Neural cell (in vitro differentiated cells): ENCODE measurements at regions not wholly inside any gene's neighbourhood (a gene's known extent, or its start where the extent isn't known, plus 50 kb on each side); places are given as distances from the start of the nearest gene placed in this dataset.
A peak's percentile ranks its signal among the peaks of the same experiment; 100 is the strongest.

Experiments
- H2AFZ ChIP-seq: fragments of 200-600, 300-800 bp; sonication (generic), shearing (Covaris generic); 2 replicates; pipeline ENCODE4 v1.6.0; 2014; ENCODE audit warnings: low read depth, mild to moderate bottlenecking, antibody characterized with exemption, low read length, moderate library complexity
- H3F3A ChIP-seq: fragments of 200-600 bp; shearing (Covaris generic); 2 replicates; pipeline ENCODE4 v1.6.1; 2016; ENCODE audit warnings: mild to moderate bottlenecking, moderate library complexity, mixed read lengths, antibody characterized with exemption, low read length; ENCODE audit not compliant: insufficient read depth, poor library complexity, severe bottlenecking
- H3K27ac ChIP-seq: fragments of 200-600, 300-800 bp; sonication (generic), shearing (Covaris generic); 2 replicates; pipeline ENCODE4 v1.5.1; 2014; ENCODE audit warnings: mild to moderate bottlenecking, low read length, moderate library complexity
- H3K27me3 ChIP-seq: fragments of 300-800, 200-600 bp; sonication (generic), shearing (Covaris generic); 2 replicates; pipeline ENCODE4 v1.6.0; 2014; ENCODE audit warnings: mild to moderate bottlenecking, low read depth, low read length, moderate library complexity; ENCODE audit not compliant: insufficient read depth
- H3K36me3 ChIP-seq: fragments of 300-800, 200-600 bp; sonication (generic), shearing (Covaris generic); 2 replicates; pipeline ENCODE4 v1.5.1; 2014; ENCODE audit warnings: mild to moderate bottlenecking, antibody characterized with exemption, low read length, moderate library complexity; ENCODE audit not compliant: insufficient read depth
- H3K4me2 ChIP-seq: fragments of 300-800, 200-600 bp; sonication (generic), shearing (Covaris generic); 2 replicates; pipeline ENCODE4 v1.6.0; 2014; ENCODE audit warnings: mild to moderate bottlenecking, low read length
- H3K4me3 ChIP-seq: fragments of 300-800, 200-600 bp; sonication (generic), shearing (Covaris generic); 2 replicates; pipeline ENCODE4 v1.5.1; 2014; ENCODE audit warnings: mild to moderate bottlenecking, low read length, moderate library complexity
- H3K79me2 ChIP-seq: fragments of 200-600 bp; shearing (Covaris generic); replicated peaks from 2 replicates; pipeline ENCODE4 v1.6.0; 2014; ENCODE audit warnings: mild to moderate bottlenecking, low read length, moderate library complexity; ENCODE audit not compliant: insufficient read depth
- H3K9ac ChIP-seq: fragments of 300-800, 200-600 bp; sonication (generic), shearing (Covaris generic); 2 replicates; pipeline ENCODE4 v1.6.1; 2016; ENCODE audit warnings: mild to moderate bottlenecking, low read length, mixed read lengths
- H3K9me2 ChIP-seq: fragments of 200-600 bp; shearing (Covaris generic); 2 replicates; pipeline ENCODE4 v1.6.1; 2016; ENCODE audit warnings: mild to moderate bottlenecking, low read length, mixed read lengths; ENCODE audit not compliant: insufficient read depth
- H3K9me3 ChIP-seq: fragments of 200-600, 300-800 bp; sonication (generic), shearing (Covaris generic); 2 replicates; pipeline ENCODE4 v1.6.1; 2016; ENCODE audit warnings: mild to moderate bottlenecking, mixed run types, low read length, moderate library complexity, mixed read lengths
- H4K20me1 ChIP-seq: fragments of 200-600 bp; shearing (Covaris generic); 2 replicates; pipeline ENCODE4 v1.6.1; 2016; ENCODE audit warnings: mild to moderate bottlenecking, mixed run types; ENCODE audit not compliant: insufficient read depth
- EP300 ChIP-seq: fragments of 450-650 bp; conservative IDR thresholded peaks from 2 replicates; pipeline ENCODE4 v1.6.1; 2014; ENCODE audit warnings: antibody characterized with exemption, mild to moderate bottlenecking, moderate library complexity; ENCODE audit not compliant: poor library complexity, severe bottlenecking
- EZH2 ChIP-seq: fragments of 200-600, 300-800 bp; shearing (Covaris generic), sonication (generic); IDR thresholded peaks from 2 replicates; pipeline ENCODE4 v1.6.1; 2014; ENCODE audit warnings: antibody characterized with exemption, low read length, borderline replicate concordance, mild to moderate bottlenecking; ENCODE audit not compliant: insufficient read depth, poor library complexity, severe bottlenecking
- MXI1 ChIP-seq: fragments of 450-650 bp; conservative IDR thresholded peaks from 2 replicates; pipeline ENCODE4 v1.6.1; 2014; ENCODE audit warnings: antibody characterized with exemption, mild to moderate bottlenecking; ENCODE audit not compliant: poor library complexity, severe bottlenecking
- POLR2AphosphoS5 ChIP-seq: IDR thresholded peaks from 2 replicates; pipeline ENCODE4 v1.6.1; 2012
- RAD21 ChIP-seq: fragments of 450-650 bp; conservative IDR thresholded peaks from 2 replicates; pipeline ENCODE4 v1.6.1; 2014; ENCODE audit warnings: antibody characterized with exemption, mild to moderate bottlenecking, moderate library complexity
- SMC3 ChIP-seq: fragments of 450-650 bp; conservative IDR thresholded peaks from 2 replicates; pipeline ENCODE4 v1.6.1; 2014; ENCODE audit warnings: antibody characterized with exemption, mild to moderate bottlenecking, moderate library complexity; ENCODE audit not compliant: poor library complexity
- TAF1 ChIP-seq: IDR thresholded peaks from 2 replicates; pipeline ENCODE4 v1.6.1; 2012; ENCODE audit warnings: low read depth
- TF ChIP-seq, protein P1 (sequence below): fragments of 450-650 bp; IDR thresholded peaks from 2 replicates; pipeline ENCODE4 v1.5.1; 2014; ENCODE audit warnings: antibody characterized with exemption, mild to moderate bottlenecking, moderate library complexity; ENCODE audit not compliant: poor library complexity, severe bottlenecking
- TF ChIP-seq, protein P2 (sequence below): IDR thresholded peaks from 2 replicates; pipeline ENCODE4 v1.6.1; 2012; ENCODE audit warnings: borderline replicate concordance

- H3K79me2 ChIP-seq = no peaks in the 10 kb centered on the region
Observed at GRCh38 chr12:46930101-46930500, 104.3 kb upstream of the SLC38A4 start.

DNA sequence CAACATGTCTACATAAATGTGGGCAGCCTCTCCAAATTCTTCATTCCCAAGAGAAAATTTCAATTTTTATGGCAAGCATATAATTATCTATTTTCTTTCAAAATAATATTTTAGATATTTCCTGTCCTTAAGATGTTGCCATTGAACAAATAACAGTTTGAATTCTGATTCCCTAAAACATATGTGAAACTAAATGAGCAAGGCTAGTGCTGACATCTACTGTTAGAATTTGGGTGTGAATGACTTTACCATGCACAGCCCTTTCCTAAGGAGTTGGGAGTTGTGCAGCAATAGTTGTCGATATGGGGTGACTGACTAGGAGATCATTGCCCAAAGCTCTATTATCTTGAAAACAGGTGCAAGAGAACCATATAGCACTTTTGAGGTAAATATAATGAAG, 108.2 kb upstream of the SLC38A4 start:
- Histone ChIP-seq H3K79me2 (no peaks in the 10 kb centered on the region), H3K4me3 (no peak overlapping the region), H4K20me1 (no peaks in the 10 kb centered on the region), H2AFZ (no peak overlapping the region), H3K27me3 (peaks cover 3% of the 10 kb centered on the region), H3F3A (no peaks in the 10 kb centered on the region), H3K9ac (no peak overlapping the region), H3K9me3 (no peaks in the 10 kb centered on the region), H3K4me2 (no peak overlapping the region), H3K36me3 (no peaks in the 10 kb centered on the region), H3K9me2 (no peaks in the 10 kb centered on the region), H3K27ac (no peak overlapping the region)
- TF ChIP-seq EP300 (no peak), MXI1 (no peak), RAD21 (peak; percentile 84), TAF1 (no peak), EZH2 (no peak), SMC3 (peak; percentile 82), POLR2AphosphoS5 (no peak)
- TF ChIP-seq, protein P1, sequence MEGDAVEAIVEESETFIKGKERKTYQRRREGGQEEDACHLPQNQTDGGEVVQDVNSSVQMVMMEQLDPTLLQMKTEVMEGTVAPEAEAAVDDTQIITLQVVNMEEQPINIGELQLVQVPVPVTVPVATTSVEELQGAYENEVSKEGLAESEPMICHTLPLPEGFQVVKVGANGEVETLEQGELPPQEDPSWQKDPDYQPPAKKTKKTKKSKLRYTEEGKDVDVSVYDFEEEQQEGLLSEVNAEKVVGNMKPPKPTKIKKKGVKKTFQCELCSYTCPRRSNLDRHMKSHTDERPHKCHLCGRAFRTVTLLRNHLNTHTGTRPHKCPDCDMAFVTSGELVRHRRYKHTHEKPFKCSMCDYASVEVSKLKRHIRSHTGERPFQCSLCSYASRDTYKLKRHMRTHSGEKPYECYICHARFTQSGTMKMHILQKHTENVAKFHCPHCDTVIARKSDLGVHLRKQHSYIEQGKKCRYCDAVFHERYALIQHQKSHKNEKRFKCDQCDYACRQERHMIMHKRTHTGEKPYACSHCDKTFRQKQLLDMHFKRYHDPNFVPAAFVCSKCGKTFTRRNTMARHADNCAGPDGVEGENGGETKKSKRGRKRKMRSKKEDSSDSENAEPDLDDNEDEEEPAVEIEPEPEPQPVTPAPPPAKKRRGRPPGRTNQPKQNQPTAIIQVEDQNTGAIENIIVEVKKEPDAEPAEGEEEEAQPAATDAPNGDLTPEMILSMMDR = peak; percentile 74
- TF ChIP-seq, protein P2, sequence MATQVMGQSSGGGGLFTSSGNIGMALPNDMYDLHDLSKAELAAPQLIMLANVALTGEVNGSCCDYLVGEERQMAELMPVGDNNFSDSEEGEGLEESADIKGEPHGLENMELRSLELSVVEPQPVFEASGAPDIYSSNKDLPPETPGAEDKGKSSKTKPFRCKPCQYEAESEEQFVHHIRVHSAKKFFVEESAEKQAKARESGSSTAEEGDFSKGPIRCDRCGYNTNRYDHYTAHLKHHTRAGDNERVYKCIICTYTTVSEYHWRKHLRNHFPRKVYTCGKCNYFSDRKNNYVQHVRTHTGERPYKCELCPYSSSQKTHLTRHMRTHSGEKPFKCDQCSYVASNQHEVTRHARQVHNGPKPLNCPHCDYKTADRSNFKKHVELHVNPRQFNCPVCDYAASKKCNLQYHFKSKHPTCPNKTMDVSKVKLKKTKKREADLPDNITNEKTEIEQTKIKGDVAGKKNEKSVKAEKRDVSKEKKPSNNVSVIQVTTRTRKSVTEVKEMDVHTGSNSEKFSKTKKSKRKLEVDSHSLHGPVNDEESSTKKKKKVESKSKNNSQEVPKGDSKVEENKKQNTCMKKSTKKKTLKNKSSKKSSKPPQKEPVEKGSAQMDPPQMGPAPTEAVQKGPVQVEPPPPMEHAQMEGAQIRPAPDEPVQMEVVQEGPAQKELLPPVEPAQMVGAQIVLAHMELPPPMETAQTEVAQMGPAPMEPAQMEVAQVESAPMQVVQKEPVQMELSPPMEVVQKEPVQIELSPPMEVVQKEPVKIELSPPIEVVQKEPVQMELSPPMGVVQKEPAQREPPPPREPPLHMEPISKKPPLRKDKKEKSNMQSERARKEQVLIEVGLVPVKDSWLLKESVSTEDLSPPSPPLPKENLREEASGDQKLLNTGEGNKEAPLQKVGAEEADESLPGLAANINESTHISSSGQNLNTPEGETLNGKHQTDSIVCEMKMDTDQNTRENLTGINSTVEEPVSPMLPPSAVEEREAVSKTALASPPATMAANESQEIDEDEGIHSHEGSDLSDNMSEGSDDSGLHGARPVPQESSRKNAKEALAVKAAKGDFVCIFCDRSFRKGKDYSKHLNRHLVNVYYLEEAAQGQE = no peak

More at GRCh38 chr12:46930101-46930500, 104.3 kb upstream of the SLC38A4 start:
- H3F3A ChIP-seq = no peaks in the 10 kb centered on the region
- no peaks in the 10 kb centered on the region for H4K20me1 ChIP-seq
- no peak overlapping the region for H3K4me2 ChIP-seq
- H3K27ac ChIP-seq = no peak overlapping the region
- no peaks in the 10 kb centered on the region for H3K36me3 ChIP-seq
- no peaks in the 10 kb centered on the region for H3K9me3 ChIP-seq
- TF ChIP-seq TAF1 = no peak
- no peak for TF ChIP-seq EP300
- TF ChIP-seq, protein P1 = no peak
- TF ChIP-seq, protein P2 = no peak
- TF ChIP-seq POLR2AphosphoS5 = no peak
- no peak for TF ChIP-seq MXI1
- no peak for TF ChIP-seq EZH2
- TF ChIP-seq SMC3 = no peak
- TF ChIP-seq RAD21 = no peak
- H3K27me3 ChIP-seq = no peaks in the 10 kb centered on the region
- H3K9me2 ChIP-seq = no peaks in the 10 kb centered on the region
- H3K9ac ChIP-seq = no peak overlapping the region
- H2AFZ ChIP-seq = no peak overlapping the region
- no peak overlapping the region for H3K4me3 ChIP-seq
